WTC11 (cell line): ENCODE measurements at regions not wholly inside any gene's neighbourhood (a gene's known extent, or its start where the extent isn't known, plus 50 kb on each side); places are given as distances from the start of the nearest gene placed in this dataset.

Source experiments
- ATAC-seq: fragments of 200-7000 bp; cut with Tn5 transposase; 2 replicates; pipeline ENCODE4 v1.10.0; 2021; ENCODE audit warnings: mild to moderate bottlenecking, moderate library complexity
- CTCF ChIA-PET: fragments of 300-600 bp; sonication (Branson Sonifier 250); formaldehyde crosslinking; loops from one replicate; lab custom pipeline; 2021; ENCODE audit warnings: antibody characterized with exemption; lab: Charles Lee
- POLR2A ChIA-PET: fragments of 350-600 bp; sonication (Branson Sonifier 250); formaldehyde crosslinking; loops from one replicate; lab custom pipeline; 2021; ENCODE audit warnings: antibody characterized with exemption; lab: Charles Lee
- DNase-seq: peaks from one replicate; pipeline ENCODE4 v3.0.0; 2021; ENCODE audit warnings: low spot score
- H3K27ac Mint-ChIP-seq: 2 replicates; pipeline ENCODE4 v1.8.0; 2021; ENCODE audit warnings: mixed read lengths
- H3K27me3 Mint-ChIP-seq: 2 replicates; pipeline ENCODE4 v1.8.0; 2021; ENCODE audit warnings: low read depth, mild to moderate bottlenecking, moderate library complexity, mixed read lengths
- H3K36me3 Mint-ChIP-seq: 2 replicates; pipeline ENCODE4 v1.8.0; 2021; ENCODE audit warnings: mixed read lengths
- H3K4me1 Mint-ChIP-seq: 2 replicates; pipeline ENCODE4 v1.8.0; 2022; ENCODE audit warnings: mixed read lengths
- H3K4me3 Mint-ChIP-seq: 2 replicates; pipeline ENCODE4 v1.8.0; 2021; ENCODE audit warnings: mild to moderate bottlenecking, moderate library complexity, mixed read lengths
- H3K9me3 Mint-ChIP-seq: 2 replicates; pipeline ENCODE4 v1.8.0; 2021; ENCODE audit warnings: mixed read lengths
- ATF1 ChIP-seq: sonication (generic); formaldehyde crosslinking; IDR thresholded peaks from 2 replicates; pipeline ENCODE4 v1.8.1; 2023; ENCODE audit warnings: mild to moderate bottlenecking, moderate library complexity, missing genetic modification reagents
- E2F4 ChIP-seq: sonication (generic); formaldehyde crosslinking; IDR thresholded peaks from 2 replicates; pipeline ENCODE4 v1.8.1; 2022; ENCODE audit warnings: low read depth, mild to moderate bottlenecking, moderate library complexity, missing genetic modification reagents, borderline replicate concordance
- FOXP4 ChIP-seq: sonication (generic); formaldehyde crosslinking; IDR thresholded peaks from 2 replicates; pipeline ENCODE4 v1.8.0; 2022; ENCODE audit warnings: mild to moderate bottlenecking, missing genetic modification reagents
- GRHL2 ChIP-seq: fragments of 250-450 bp; sonication (Bioruptor Pico); IDR thresholded peaks from 2 replicates; pipeline ENCODE4 v1.8.0; 2022; ENCODE audit warnings: mild to moderate bottlenecking, moderate library complexity; ENCODE audit not compliant: insufficient replicate concordance, severe bottlenecking
- MAX ChIP-seq: sonication (generic); formaldehyde crosslinking; IDR thresholded peaks from 2 replicates; pipeline ENCODE4 v1.8.0; 2022; ENCODE audit warnings: mild to moderate bottlenecking, missing genetic modification reagents
- MXD4 ChIP-seq: fragments of 250-450 bp; sonication (Bioruptor Pico); IDR thresholded peaks from 2 replicates; pipeline ENCODE4 v1.8.0; 2021; ENCODE audit warnings: mild to moderate bottlenecking, moderate library complexity, borderline replicate concordance
- NFE2L1 ChIP-seq: sonication (generic); formaldehyde crosslinking; IDR thresholded peaks from 2 replicates; pipeline ENCODE4 v1.8.1; 2023; ENCODE audit warnings: missing genetic modification reagents
- ZNF532 ChIP-seq: fragments of 250-450 bp; sonication (Bioruptor Pico); IDR thresholded peaks from 2 replicates; pipeline ENCODE4 v1.9.0; 2021; ENCODE audit warnings: mild to moderate bottlenecking, borderline replicate concordance
- TF ChIP-seq, protein P1 (sequence below): sonication (generic); formaldehyde crosslinking; IDR thresholded peaks from 2 replicates; pipeline ENCODE4 v1.8.0; 2022; ENCODE audit warnings: mild to moderate bottlenecking, missing genetic modification reagents
- TF ChIP-seq, protein P2 (sequence below): sonication (generic); formaldehyde crosslinking; IDR thresholded peaks from 2 replicates; pipeline ENCODE4 v1.8.1; 2023; ENCODE audit warnings: mild to moderate bottlenecking, missing genetic modification reagents, moderate library complexity
- TF ChIP-seq, protein P3 (sequence below): fragments of 250-450 bp; sonication (Bioruptor Pico); IDR thresholded peaks from 2 replicates; pipeline ENCODE4 v1.9.0; 2021; ENCODE audit warnings: mild to moderate bottlenecking
- TF ChIP-seq, protein P4 (sequence below): sonication (generic); formaldehyde crosslinking; IDR thresholded peaks from 2 replicates; pipeline ENCODE4 v1.8.1; 2023; ENCODE audit warnings: mild to moderate bottlenecking, missing genetic modification reagents

GRCh38 chr2:217215877-217216276, 356.0 kb upstream of the TNP1 start:
- CTCF ChIA-PET = interaction anchor here (1.1 kb wide), 1 partner anchor 50 kb away, joined by 4 read pairs; no protein-coding TSS in a partner anchor
- no peaks in the 10 kb centered on the region; the same call in none of the 2 replicates for H3K27me3 Mint-ChIP-seq
- DNase-seq = no peak
- H3K9me3 Mint-ChIP-seq = peaks cover 12% of the 10 kb centered on the region
- peaks cover 4% of the 10 kb centered on the region for H3K36me3 Mint-ChIP-seq
- POLR2A ChIA-PET = no interaction called here
- peaks cover 9% of the 10 kb centered on the region for H3K4me1 Mint-ChIP-seq
- no peak overlapping the region for H3K27ac Mint-ChIP-seq
- TF ChIP-seq MXD4 (CRISPR knock-in tag) (no peak), NFE2L1 (CRISPR knock-in tag) (no peak)
- ATAC-seq = no peak
- no peak overlapping the region for H3K4me3 Mint-ChIP-seq

- CTCF ChIA-PET = no interaction called here
- H3K27ac Mint-ChIP-seq = peak overlapping the region; percentile 94
- TF ChIP-seq, protein P1, sequence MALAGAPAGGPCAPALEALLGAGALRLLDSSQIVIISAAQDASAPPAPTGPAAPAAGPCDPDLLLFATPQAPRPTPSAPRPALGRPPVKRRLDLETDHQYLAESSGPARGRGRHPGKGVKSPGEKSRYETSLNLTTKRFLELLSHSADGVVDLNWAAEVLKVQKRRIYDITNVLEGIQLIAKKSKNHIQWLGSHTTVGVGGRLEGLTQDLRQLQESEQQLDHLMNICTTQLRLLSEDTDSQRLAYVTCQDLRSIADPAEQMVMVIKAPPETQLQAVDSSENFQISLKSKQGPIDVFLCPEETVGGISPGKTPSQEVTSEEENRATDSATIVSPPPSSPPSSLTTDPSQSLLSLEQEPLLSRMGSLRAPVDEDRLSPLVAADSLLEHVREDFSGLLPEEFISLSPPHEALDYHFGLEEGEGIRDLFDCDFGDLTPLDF (CRISPR knock-in tag) = no peak
- TF ChIP-seq, protein P2, sequence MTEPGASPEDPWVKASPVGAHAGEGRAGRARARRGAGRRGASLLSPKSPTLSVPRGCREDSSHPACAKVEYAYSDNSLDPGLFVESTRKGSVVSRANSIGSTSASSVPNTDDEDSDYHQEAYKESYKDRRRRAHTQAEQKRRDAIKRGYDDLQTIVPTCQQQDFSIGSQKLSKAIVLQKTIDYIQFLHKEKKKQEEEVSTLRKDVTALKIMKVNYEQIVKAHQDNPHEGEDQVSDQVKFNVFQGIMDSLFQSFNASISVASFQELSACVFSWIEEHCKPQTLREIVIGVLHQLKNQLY (CRISPR knock-in tag) = no peak
- TF ChIP-seq, protein P3, sequence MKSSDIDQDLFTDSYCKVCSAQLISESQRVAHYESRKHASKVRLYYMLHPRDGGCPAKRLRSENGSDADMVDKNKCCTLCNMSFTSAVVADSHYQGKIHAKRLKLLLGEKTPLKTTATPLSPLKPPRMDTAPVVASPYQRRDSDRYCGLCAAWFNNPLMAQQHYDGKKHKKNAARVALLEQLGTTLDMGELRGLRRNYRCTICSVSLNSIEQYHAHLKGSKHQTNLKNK (CRISPR knock-in tag) = no peak
- TF ChIP-seq MAX (CRISPR knock-in tag) (no peak), GRHL2 (no peak), MXD4 (CRISPR knock-in tag) (no peak), ATF1 (no peak), E2F4 (no peak), ZNF532 (no peak), FOXP4 (CRISPR knock-in tag) (no peak)
- TF ChIP-seq, protein P4, sequence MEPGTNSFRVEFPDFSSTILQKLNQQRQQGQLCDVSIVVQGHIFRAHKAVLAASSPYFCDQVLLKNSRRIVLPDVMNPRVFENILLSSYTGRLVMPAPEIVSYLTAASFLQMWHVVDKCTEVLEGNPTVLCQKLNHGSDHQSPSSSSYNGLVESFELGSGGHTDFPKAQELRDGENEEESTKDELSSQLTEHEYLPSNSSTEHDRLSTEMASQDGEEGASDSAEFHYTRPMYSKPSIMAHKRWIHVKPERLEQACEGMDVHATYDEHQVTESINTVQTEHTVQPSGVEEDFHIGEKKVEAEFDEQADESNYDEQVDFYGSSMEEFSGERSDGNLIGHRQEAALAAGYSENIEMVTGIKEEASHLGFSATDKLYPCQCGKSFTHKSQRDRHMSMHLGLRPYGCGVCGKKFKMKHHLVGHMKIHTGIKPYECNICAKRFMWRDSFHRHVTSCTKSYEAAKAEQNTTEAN = no peak
These were observed 349.0 kb upstream of the TNP1 start for GRCh38 chr2:217208867-217209266.

More at GRCh38 chr2:217208867-217209266, 349.0 kb upstream of the TNP1 start:
- Mint-ChIP-seq H3K36me3 (peaks cover 13% of the 10 kb centered on the region), H3K4me3 (peak overlapping the region; percentile 39), H3K4me1 (peaks cover 50% of the 10 kb centered on the region), H3K9me3 (peaks cover 21% of the 10 kb centered on the region), H3K27me3 (no peaks in the 10 kb centered on the region; the same call in 1 of the 2 replicates)
- ATAC-seq (peak; percentile 70), DNase-seq (peak; percentile 14)
- POLR2A ChIA-PET = no interaction called here
